ENCODE measurements at regions not wholly inside any gene's neighbourhood (a gene's known extent, or its start where the extent isn't known, plus 50 kb on each side); places are given as distances from the start of the nearest gene placed in this dataset.

- H3K4me2 ChIP-seq (ENCODE audit: insufficient read depth, low read length) = no peak overlapping the region
Observed at GRCh38 chr2:8144785-8145184, 537.1 kb upstream of the ID2 start.

More at GRCh38 chr2:8144785-8145184, 537.1 kb upstream of the ID2 start:
- intact Hi-C loops (cut with micrococcal nuclease) = no loop called here
- CTCF ChIA-PET (ENCODE audit: low intra/inter-chr PET ratio) = no interaction called here
- BruUV-seq (replicated peaks) = no TSS peak
- Histone ChIP-seq H3K9me1 (ENCODE audit: control insufficient read depth, insufficient read depth, low read length) (no peaks in the 10 kb centered on the region), H4K20me1 (replicated peaks; ENCODE audit: control insufficient read depth, insufficient read depth, low read length) (no peaks in the 10 kb centered on the region), H3K9ac (ENCODE audit: insufficient read depth in 1 of 2, low read depth in 2 of 2, low read length in 2 of 2) (no peak overlapping the region), H3K4me1 (replicated peaks in 1 of 2; ENCODE audit: control insufficient read depth in 2 of 2, insufficient read depth in 2 of 2, low read length in 2 of 2) (no peaks in the 10 kb centered on the region), H3K9me3 (replicated peaks; ENCODE audit: control insufficient read depth, insufficient read depth, low read depth, low read length) (no peaks in the 10 kb centered on the region), H2AFZ (ENCODE audit: low read depth, low read length) (no peak overlapping the region), H3K79me2 (ENCODE audit: control insufficient read depth, insufficient read depth, low read length) (no peaks in the 10 kb centered on the region), H3K36me3 (ENCODE audit: control insufficient read depth, insufficient read depth, low read length) (no peaks in the 10 kb centered on the region), H3K27ac (ENCODE audit: extremely low read depth, low read depth, low read length) (no peak overlapping the region), H3K4me3 (no peak overlapping the region), H3K27me3 (ENCODE audit: control insufficient read depth in 2 of 2, insufficient read depth in 2 of 2, low read length in 2 of 2) (no peaks in the 10 kb centered on the region)
- POLR2A ChIA-PET = no interaction called here
- ATAC-seq (no peak), FAIRE-seq (no peak), DNase-seq (ENCODE audit: extremely low read depth in 1 of 4, low spot score in 3 of 4) (no peak)
- TF ChIP-seq ZBTB7A (IDR thresholded peaks at IDR 0.05; ENCODE audit: borderline replicate concordance, control insufficient read depth, low read depth, low read length) = no peak
- TF ChIP-seq E2F4 (CRISPR knock-in tag; IDR thresholded peaks at IDR 0.05; ENCODE audit: low read depth) = no peak
- TF ChIP-seq BCOR (IDR thresholded peaks at IDR 0.05) = no peak
- no peak for TF ChIP-seq PREB (CRISPR knock-in tag; IDR thresholded peaks at IDR 0.05)
- no peak for TF ChIP-seq OTX1 (CRISPR knock-in tag; IDR thresholded peaks at IDR 0.05)
- TF ChIP-seq E2F3 (CRISPR knock-in tag; IDR thresholded peaks at IDR 0.05) = no peak
- no peak for TF ChIP-seq DLX4 (CRISPR knock-in tag; IDR thresholded peaks at IDR 0.05)
- no peak for TF ChIP-seq ZNF121 (CRISPR knock-in tag; conservative IDR thresholded peaks at IDR 0.05)
- TF ChIP-seq HOXB6 (CRISPR knock-in tag; IDR thresholded peaks at IDR 0.05; ENCODE audit: borderline replicate concordance) = no peak
- no peak for TF ChIP-seq SNRNP70 (optimal IDR thresholded peaks at IDR 0.05; ENCODE audit: low read depth, low read length)
- TF ChIP-seq GTF2E2 (tag; IDR thresholded peaks at IDR 0.05) = no peak
- no peak for TF ChIP-seq TCF7 (IDR thresholded peaks at IDR 0.05; ENCODE audit: borderline replicate concordance)
- TF ChIP-seq ZNF696 (CRISPR knock-in tag; conservative IDR thresholded peaks at IDR 0.05) = no peak
- no peak for TF ChIP-seq MNT (conservative IDR thresholded peaks at IDR 0.05)
- TF ChIP-seq PURB (CRISPR knock-in tag; IDR thresholded peaks at IDR 0.05; ENCODE audit: low read depth) = no peak
- no peak for TF ChIP-seq ATF1 (CRISPR knock-in tag; IDR thresholded peaks at IDR 0.05)
- TF ChIP-seq ATF1 (tag; IDR thresholded peaks at IDR 0.05) = no peak
- no peak for TF ChIP-seq ZNF449 (CRISPR knock-in tag; IDR thresholded peaks at IDR 0.05)
- no peak for TF ChIP-seq U2AF1 (optimal IDR thresholded peaks at IDR 0.05; ENCODE audit: low read depth, low read length)
- in situ Hi-C loops (cut with MboI) = no loop called here
- 2% methylated on average over 3 of the region's 3 CpGs for WGBS (ENCODE audit: insufficient coverage, low coverage, missing lambda C conversion rate)

Measured in K562 (cell line).